Keratinocyte (primary cell): ENCODE measurements at regions not wholly inside any gene's neighbourhood (a gene's known extent, or its start where the extent isn't known, plus 50 kb on each side); places are given as distances from the start of the nearest gene placed in this dataset.

Experiments used
- EZH2 ChIP-seq: IDR thresholded peaks from one replicate; pipeline ENCODE4 v1.6.1; 2012; ENCODE audit warnings: inconsistent platforms, mild to moderate bottlenecking, low read length, moderate library complexity
- TF ChIP-seq, protein P1 (sequence below), 3 experiments: IDR thresholded peaks in 1 of 3; conservative IDR thresholded peaks in 1 of 3; optimal IDR thresholded peaks in 1 of 3; 2 replicates in 2 of 3; 3 replicates in 1 of 3; pipeline versions ENCODE3 to v1.5.1; 2011; ENCODE audit warnings: low read length in 3 of 3, mild to moderate bottlenecking in 3 of 3, moderate library complexity in 2 of 3, control low read depth in 1 of 3, inconsistent platforms in 1 of 3; ENCODE audit not compliant: insufficient read depth in 2 of 3; ENCODE audit errors: extremely low read depth in 1 of 3

DNA sequence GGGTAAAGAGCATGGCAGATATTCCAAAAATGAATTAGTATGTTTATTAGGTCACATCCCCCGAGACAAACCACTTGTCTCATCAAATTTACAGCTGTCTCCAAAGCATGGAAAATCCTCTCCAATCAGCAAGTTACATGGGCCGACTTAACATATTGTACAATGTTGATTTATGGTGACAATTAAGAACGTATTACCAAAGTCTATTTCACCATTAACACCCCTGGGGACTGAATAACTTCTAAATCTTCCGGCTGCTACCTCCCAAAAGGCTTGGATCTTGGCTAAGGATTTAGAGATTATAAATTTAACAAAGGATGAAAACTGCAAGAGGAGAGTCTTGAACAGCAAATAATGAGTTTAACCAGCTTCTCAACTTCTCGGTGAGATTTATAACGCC lies 311.9 kb downstream of the NPIPA8 start:
- TF ChIP-seq, protein P1, sequence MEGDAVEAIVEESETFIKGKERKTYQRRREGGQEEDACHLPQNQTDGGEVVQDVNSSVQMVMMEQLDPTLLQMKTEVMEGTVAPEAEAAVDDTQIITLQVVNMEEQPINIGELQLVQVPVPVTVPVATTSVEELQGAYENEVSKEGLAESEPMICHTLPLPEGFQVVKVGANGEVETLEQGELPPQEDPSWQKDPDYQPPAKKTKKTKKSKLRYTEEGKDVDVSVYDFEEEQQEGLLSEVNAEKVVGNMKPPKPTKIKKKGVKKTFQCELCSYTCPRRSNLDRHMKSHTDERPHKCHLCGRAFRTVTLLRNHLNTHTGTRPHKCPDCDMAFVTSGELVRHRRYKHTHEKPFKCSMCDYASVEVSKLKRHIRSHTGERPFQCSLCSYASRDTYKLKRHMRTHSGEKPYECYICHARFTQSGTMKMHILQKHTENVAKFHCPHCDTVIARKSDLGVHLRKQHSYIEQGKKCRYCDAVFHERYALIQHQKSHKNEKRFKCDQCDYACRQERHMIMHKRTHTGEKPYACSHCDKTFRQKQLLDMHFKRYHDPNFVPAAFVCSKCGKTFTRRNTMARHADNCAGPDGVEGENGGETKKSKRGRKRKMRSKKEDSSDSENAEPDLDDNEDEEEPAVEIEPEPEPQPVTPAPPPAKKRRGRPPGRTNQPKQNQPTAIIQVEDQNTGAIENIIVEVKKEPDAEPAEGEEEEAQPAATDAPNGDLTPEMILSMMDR (optimal IDR thresholded peaks at IDR 0.05 in 1 of 3, IDR thresholded peaks at IDR 0.05 in 1 of 3, conservative IDR thresholded peaks at IDR 0.05 in 1 of 3; ENCODE audit: extremely low read depth in 1 of 3, insufficient read depth in 2 of 3, low read length in 3 of 3) = no peak
- TF ChIP-seq EZH2 = no peak
